ENCODE measurements at regions not wholly inside any gene's neighbourhood (a gene's known extent, or its start where the extent isn't known, plus 50 kb on each side); places are given as distances from the start of the nearest gene placed in this dataset.

GRCh38 chrX:106451933-106452332 lies 159.8 kb upstream of the RADX start:
- no peak for DNase-seq (ENCODE audit: low read depth, low spot score)
- H3K4me3 ChIP-seq (ENCODE audit: low read depth, low read length) = no peak overlapping the region
- in situ Hi-C loops (cut with HindIII; ENCODE audit: low sequenced_read_pairs) = no loop called here
- TF ChIP-seq, protein P1, sequence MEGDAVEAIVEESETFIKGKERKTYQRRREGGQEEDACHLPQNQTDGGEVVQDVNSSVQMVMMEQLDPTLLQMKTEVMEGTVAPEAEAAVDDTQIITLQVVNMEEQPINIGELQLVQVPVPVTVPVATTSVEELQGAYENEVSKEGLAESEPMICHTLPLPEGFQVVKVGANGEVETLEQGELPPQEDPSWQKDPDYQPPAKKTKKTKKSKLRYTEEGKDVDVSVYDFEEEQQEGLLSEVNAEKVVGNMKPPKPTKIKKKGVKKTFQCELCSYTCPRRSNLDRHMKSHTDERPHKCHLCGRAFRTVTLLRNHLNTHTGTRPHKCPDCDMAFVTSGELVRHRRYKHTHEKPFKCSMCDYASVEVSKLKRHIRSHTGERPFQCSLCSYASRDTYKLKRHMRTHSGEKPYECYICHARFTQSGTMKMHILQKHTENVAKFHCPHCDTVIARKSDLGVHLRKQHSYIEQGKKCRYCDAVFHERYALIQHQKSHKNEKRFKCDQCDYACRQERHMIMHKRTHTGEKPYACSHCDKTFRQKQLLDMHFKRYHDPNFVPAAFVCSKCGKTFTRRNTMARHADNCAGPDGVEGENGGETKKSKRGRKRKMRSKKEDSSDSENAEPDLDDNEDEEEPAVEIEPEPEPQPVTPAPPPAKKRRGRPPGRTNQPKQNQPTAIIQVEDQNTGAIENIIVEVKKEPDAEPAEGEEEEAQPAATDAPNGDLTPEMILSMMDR (IDR thresholded peaks at IDR 0.05; ENCODE audit: low read depth, low read length) = no peak

DNA sequence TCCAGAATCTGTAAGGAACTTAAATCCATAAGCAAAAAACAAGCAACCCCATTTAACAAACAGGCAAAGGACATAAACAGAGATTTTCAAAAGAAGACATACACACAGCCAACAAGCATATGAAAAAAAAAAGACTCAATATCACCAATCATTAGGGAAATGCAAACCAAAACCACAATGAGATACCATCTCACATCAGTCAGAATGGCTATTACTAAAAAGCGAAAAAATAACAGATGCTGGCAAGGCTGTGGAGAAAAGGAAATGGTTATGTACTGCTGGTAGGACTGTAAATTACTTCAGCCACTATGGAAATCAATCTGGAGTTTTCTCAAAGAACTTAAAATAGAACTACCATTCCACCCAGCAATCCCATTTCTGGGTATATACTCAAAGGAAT lies 156.8 kb upstream of the RADX start:
- H3K4me3 ChIP-seq (ENCODE audit: low read depth, low read length) = no peak overlapping the region
- TF ChIP-seq, protein P1 (IDR thresholded peaks at IDR 0.05; ENCODE audit: low read depth, low read length) = no peak
- in situ Hi-C loops (cut with HindIII; ENCODE audit: low sequenced_read_pairs) = no loop called here
- no peak for DNase-seq (ENCODE audit: low read depth, low spot score)

GRCh38 chrX:106457802-106458201 lies 154.0 kb upstream of the RADX start:
- DNase-seq (ENCODE audit: low read depth, low spot score) = no peak
- TF ChIP-seq, protein P1 (IDR thresholded peaks at IDR 0.05; ENCODE audit: low read depth, low read length) = no peak
- in situ Hi-C loops (cut with HindIII; ENCODE audit: low sequenced_read_pairs) = no loop called here
- no peak overlapping the region for H3K4me3 ChIP-seq (ENCODE audit: low read depth, low read length)

GRCh38 chrX:106467422-106467821 lies 144.4 kb upstream of the RADX start:
- in situ Hi-C loops (cut with HindIII; ENCODE audit: low sequenced_read_pairs) = no loop called here
- TF ChIP-seq, protein P1 (IDR thresholded peaks at IDR 0.05; ENCODE audit: low read depth, low read length) = no peak
- no peak overlapping the region for H3K4me3 ChIP-seq (ENCODE audit: low read depth, low read length)
- DNase-seq (ENCODE audit: low read depth, low spot score) = no peak

DNA sequence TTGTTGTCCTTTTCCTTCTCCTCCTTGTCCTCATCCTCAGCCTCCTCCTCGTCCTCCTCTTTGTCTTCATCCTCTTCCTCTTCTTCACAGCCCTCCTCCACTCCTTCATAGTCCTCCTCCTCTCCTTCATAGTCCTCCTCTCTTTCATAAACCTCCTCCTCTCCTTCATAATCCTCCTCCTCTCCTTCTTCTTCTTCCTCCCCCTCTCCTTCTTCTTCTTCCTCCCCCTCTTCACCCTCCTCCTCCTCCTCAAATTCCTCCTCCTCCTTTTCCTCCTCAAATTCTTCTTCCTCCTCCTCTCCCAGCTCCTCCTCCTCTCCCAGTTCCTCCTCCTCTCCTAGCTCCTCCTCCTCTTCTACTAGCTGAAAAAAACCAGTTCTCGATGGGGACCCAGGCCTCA lies 143.8 kb upstream of the RADX start:
- DNase-seq (ENCODE audit: low read depth, low spot score) = no peak
- no peak overlapping the region for H3K4me3 ChIP-seq (ENCODE audit: low read depth, low read length)
- in situ Hi-C loops (cut with HindIII; ENCODE audit: low sequenced_read_pairs) = no loop called here
- TF ChIP-seq, protein P1 (IDR thresholded peaks at IDR 0.05; ENCODE audit: low read depth, low read length) = no peak

GRCh38 chrX:106468433-106468832 lies 143.3 kb upstream of the RADX start:
- no peak for DNase-seq (ENCODE audit: low read depth, low spot score)
- H3K4me3 ChIP-seq (ENCODE audit: low read depth, low read length) = no peak overlapping the region
- TF ChIP-seq, protein P1 (IDR thresholded peaks at IDR 0.05; ENCODE audit: low read depth, low read length) = no peak
- in situ Hi-C loops (cut with HindIII; ENCODE audit: low sequenced_read_pairs) = no loop called here

DNA sequence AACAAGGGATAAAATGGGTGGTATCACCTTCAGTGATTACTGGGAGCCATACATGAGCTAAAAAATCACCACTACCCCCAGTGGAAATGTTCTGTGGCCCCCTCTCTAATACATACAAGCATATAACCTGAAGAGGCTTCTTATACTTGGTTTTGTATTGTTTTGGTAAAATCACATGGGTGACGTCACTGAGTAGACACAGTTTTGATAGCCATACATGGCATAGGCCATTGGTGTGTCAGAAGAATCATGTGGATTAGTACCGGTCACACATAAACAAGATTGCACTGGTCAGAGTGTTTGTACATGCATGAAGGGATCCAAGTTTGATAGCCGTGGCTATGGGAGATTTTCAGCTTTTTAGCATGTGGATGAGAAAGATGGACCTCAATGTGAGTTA lies 131.9 kb upstream of the RADX start:
- DNase-seq (ENCODE audit: low read depth, low spot score) = no peak
- H3K4me3 ChIP-seq (ENCODE audit: low read depth, low read length) = no peak overlapping the region
- TF ChIP-seq, protein P1 (IDR thresholded peaks at IDR 0.05; ENCODE audit: low read depth, low read length) = no peak
- in situ Hi-C loops (cut with HindIII; ENCODE audit: low sequenced_read_pairs) = no loop called here
